Endothelial cell of umbilical vein (primary cell): ENCODE measurements at regions not wholly inside any gene's neighbourhood (a gene's known extent, or its start where the extent isn't known, plus 50 kb on each side); places are given as distances from the start of the nearest gene placed in this dataset.

Source experiments
- BruUV-seq: library from RNA; stranded (reverse); fragments of 400-500 nt; replicated peaks from 2 replicates; lab custom pipeline; 2021; lab: Mats Ljungman, UMichigan
- CTCF ChIA-PET: fragments of 300-600, 350-600 bp; sonication (Branson Sonifier 250); formaldehyde crosslinking; loops from one replicate; lab custom pipeline; 2021; ENCODE audit warnings: antibody characterized with exemption, inconsistent platforms; lab: Charles Lee
- POLR2A ChIA-PET: fragments of 300-600, 350-600 bp; sonication (Branson Sonifier 250); formaldehyde crosslinking; loops from one replicate; lab custom pipeline; 2021; ENCODE audit warnings: antibody characterized with exemption, inconsistent platforms; lab: Charles Lee
- DNase-seq: peaks from one replicate; pipeline ENCODE4 v3.0.0-alpha.2; 2011; ENCODE audit warnings: low read depth, low spot score
- FAIRE-seq: peaks from 2 replicates; lab custom pipeline; 2011; peaks lifted over from hg19 to GRCh38; lab: Jason Lieb, UNC
- H2AFZ ChIP-seq: 2 replicates; pipeline ENCODE4 v1.6.0; 2012; ENCODE audit warnings: low read depth, low read length, control low read depth, inconsistent platforms
- H3K27ac ChIP-seq: 2 replicates; pipeline ENCODE4 v1.5.1; 2011; ENCODE audit warnings: low read depth, mild to moderate bottlenecking, control low read depth, low read length, moderate library complexity; ENCODE audit not compliant: insufficient read depth
- H3K27me3 ChIP-seq, 2 experiments: 2 replicates each; pipeline versions ENCODE4 v1.6.0 to v1.6.1; 2011; ENCODE audit warnings: low read length in 2 of 2, mixed read lengths in 1 of 2; ENCODE audit not compliant: control insufficient read depth in 2 of 2, insufficient read depth in 2 of 2
- H3K36me3 ChIP-seq, 2 experiments: 2 replicates in 1 of 2; 3 replicates in 1 of 2; pipeline ENCODE4 v1.5.1; 2011; ENCODE audit warnings: low read length in 2 of 2, mild to moderate bottlenecking in 1 of 2, moderate library complexity in 1 of 2; ENCODE audit not compliant: control insufficient read depth in 2 of 2, insufficient read depth in 2 of 2; ENCODE audit errors: extremely low read depth in 1 of 2
- H3K4me1 ChIP-seq: 3 replicates; pipeline ENCODE4 v1.5.1; 2011; ENCODE audit warnings: mild to moderate bottlenecking, low read length; ENCODE audit not compliant: control insufficient read depth, insufficient read depth; ENCODE audit errors: extremely low read depth
- H3K4me2 ChIP-seq: 2 replicates; pipeline ENCODE4 v1.6.1; 2011; ENCODE audit warnings: low read length, control low read depth, mixed read lengths; ENCODE audit not compliant: insufficient read depth
- H3K4me3 ChIP-seq, 3 experiments: fragments of 200-600 bp in 1 of 3; sonication (generic), shearing (Covaris generic) in 1 of 3; replicated peaks in 1 of 3; 2 replicates each; pipeline ENCODE4 v1.5.1; 2011 to 2016; ENCODE audit warnings: control low read depth in 3 of 3, low read length in 3 of 3, mild to moderate bottlenecking in 2 of 3, inconsistent platforms in 1 of 3, low read depth in 1 of 3, moderate library complexity in 1 of 3; ENCODE audit not compliant: insufficient read depth in 1 of 3
- H3K79me2 ChIP-seq: 2 replicates; pipeline ENCODE4 v1.6.0; 2012; ENCODE audit warnings: low read length, inconsistent platforms; ENCODE audit not compliant: control insufficient read depth, insufficient read depth
- H3K9ac ChIP-seq: replicated peaks from 2 replicates; pipeline ENCODE3; 2011; ENCODE audit warnings: low read length, control low read depth; ENCODE audit not compliant: insufficient read depth; ENCODE audit errors: extremely low read depth
- H3K9me1 ChIP-seq: replicated peaks from 3 replicates; pipeline ENCODE4 v1.6.0; 2011; ENCODE audit warnings: mild to moderate bottlenecking, low read length; ENCODE audit not compliant: control insufficient read depth, insufficient read depth; ENCODE audit errors: extremely low read depth
- H3K9me3 ChIP-seq: replicated peaks from 2 replicates; pipeline ENCODE4 v1.5.1; 2012; ENCODE audit warnings: low read length, inconsistent platforms; ENCODE audit not compliant: control insufficient read depth, insufficient read depth
- H4K20me1 ChIP-seq: replicated peaks from 2 replicates; pipeline ENCODE3; 2011; ENCODE audit warnings: mild to moderate bottlenecking, low read length; ENCODE audit not compliant: control insufficient read depth, insufficient read depth; ENCODE audit errors: extremely low read depth
- CTCF ChIP-seq, 2 donors: IDR thresholded peaks; 1 replicate in 1 of 2; 2 replicates in 1 of 2; pipeline ENCODE4 v1.5.1; 2011; ENCODE audit warnings: low read length in 2 of 2, mild to moderate bottlenecking in 2 of 2, moderate library complexity in 2 of 2, control low read depth in 1 of 2, inconsistent platforms in 1 of 2, low read depth in 1 of 2; ENCODE audit not compliant: insufficient read depth in 1 of 2; ENCODE audit errors: extremely low read depth in 1 of 2
- EZH2 ChIP-seq: IDR thresholded peaks from 2 replicates; pipeline ENCODE4 v1.6.1; 2012; ENCODE audit warnings: borderline replicate concordance, low read depth, mild to moderate bottlenecking, moderate library complexity, low read length, inconsistent platforms; ENCODE audit not compliant: severe bottlenecking
- FOS ChIP-seq: IDR thresholded peaks from 2 replicates; pipeline ENCODE4 v1.6.1; 2011; ENCODE audit warnings: mild to moderate bottlenecking, low read length, moderate library complexity, borderline replicate concordance; ENCODE audit not compliant: insufficient read depth
- GATA2 ChIP-seq: IDR thresholded peaks from 2 replicates; pipeline ENCODE4 v1.7.0; 2011; ENCODE audit warnings: low read depth, mild to moderate bottlenecking, moderate library complexity, mixed read lengths, low read length; ENCODE audit not compliant: insufficient read length, insufficient read depth
- JUN ChIP-seq: IDR thresholded peaks from 2 replicates; pipeline ENCODE4 v1.6.1; 2011; ENCODE audit warnings: borderline replicate concordance, low read depth; ENCODE audit not compliant: insufficient read length, insufficient read depth
- MAX ChIP-seq: IDR thresholded peaks from 2 replicates; pipeline ENCODE4 v1.6.1; 2011; ENCODE audit not compliant: insufficient read depth, insufficient read length
- MYC ChIP-seq: IDR thresholded peaks from one replicate; pipeline ENCODE4 v1.6.1; 2011; ENCODE audit warnings: mild to moderate bottlenecking, low read depth, low read length
- POLR2A ChIP-seq: IDR thresholded peaks from 2 replicates; pipeline ENCODE4 v1.6.1; 2012; ENCODE audit warnings: low read depth, mild to moderate bottlenecking, control low read depth, low read length
- POLR2AphosphoS5 ChIP-seq: IDR thresholded peaks from 2 replicates; pipeline ENCODE4 v1.6.1; 2012; ENCODE audit warnings: low read depth, mild to moderate bottlenecking, control low read depth, low read length, moderate library complexity; ENCODE audit not compliant: insufficient read depth
- dilution Hi-C: fragments of 300-500 bp; cut with MboI; formaldehyde crosslinking; loops from one replicate; pipeline ENCODE4 v1.15.0; 2019; ENCODE audit warnings: low sequenced_read_pairs; ENCODE audit not compliant: extremely low pct_ligation_motif_present
- intact Hi-C: fragments of 100-400 bp; cut with micrococcal nuclease; formaldehyde crosslinking; loops from one replicate; pipeline ENCODE4 v1.10.0; 2022

GRCh38 chr4:56185901-56186300 lies 201.4 kb downstream of the AASDH start:
- no peaks in the 10 kb centered on the region for H3K27me3 ChIP-seq
- H2AFZ ChIP-seq, result no peak overlapping the region
- dilution Hi-C loops (no loop called here), intact Hi-C loops (no loop called here)
- ChIA-PET POLR2A (no interaction called here), CTCF (no interaction called here)
- H4K20me1 ChIP-seq, result no peaks in the 10 kb centered on the region
- no peaks in the 10 kb centered on the region for H3K9me3 ChIP-seq
- H3K9me1 ChIP-seq, result no peaks in the 10 kb centered on the region
- no peak overlapping the region for H3K4me3 ChIP-seq
- H3K79me2 ChIP-seq, result no peaks in the 10 kb centered on the region
- DNase-seq (no peak), FAIRE-seq (no peak)
- TF ChIP-seq FOS (no peak), POLR2A (no peak), CTCF (IDR thresholded peaks at IDR 0.05; ENCODE audit: extremely low read depth in 1 of 2, insufficient read depth in 1 of 2, low read depth in 1 of 2, low read length in 2 of 2) (no peak), MAX (no peak), JUN (no peak), GATA2 (no peak), EZH2 (no peak), MYC (no peak), POLR2AphosphoS5 (no peak)
- BruUV-seq, result no TSS peak
- H3K27ac ChIP-seq, result no peak overlapping the region
- no peaks in the 10 kb centered on the region for H3K36me3 ChIP-seq
- no peak overlapping the region for H3K9ac ChIP-seq
- H3K4me2 ChIP-seq, result no peak overlapping the region
- H3K4me1 ChIP-seq, result no peaks in the 10 kb centered on the region
